Keratinocyte (primary cell): ENCODE measurements at regions not wholly inside any gene's neighbourhood (a gene's known extent, or its start where the extent isn't known, plus 50 kb on each side); places are given as distances from the start of the nearest gene placed in this dataset.

Source experiments
- CTCF ChIP-seq, 3 experiments: IDR thresholded peaks in 1 of 3; conservative IDR thresholded peaks in 1 of 3; optimal IDR thresholded peaks in 1 of 3; 2 replicates in 2 of 3; 3 replicates in 1 of 3; pipeline versions ENCODE3 to v1.5.1; 2011; ENCODE audit warnings: low read length in 3 of 3, mild to moderate bottlenecking in 3 of 3, moderate library complexity in 2 of 3, control low read depth in 1 of 3, inconsistent platforms in 1 of 3; ENCODE audit not compliant: insufficient read depth in 2 of 3; ENCODE audit errors: extremely low read depth in 1 of 3
- EZH2 ChIP-seq: IDR thresholded peaks from one replicate; pipeline ENCODE4 v1.6.1; 2012; ENCODE audit warnings: inconsistent platforms, mild to moderate bottlenecking, low read length, moderate library complexity

GRCh38 chr18:56197241-56197859 is 441.0 kb downstream of the TXNL1 start:
- TF ChIP-seq CTCF (optimal IDR thresholded peaks at IDR 0.05 in 1 of 3, IDR thresholded peaks at IDR 0.05 in 1 of 3, conservative IDR thresholded peaks at IDR 0.05 in 1 of 3; ENCODE audit: extremely low read depth in 1 of 3, insufficient read depth in 2 of 3, low read length in 3 of 3) (no peak), EZH2 (no peak)
